SK-N-DZ (cell line): ENCODE measurements at regions not wholly inside any gene's neighbourhood (a gene's known extent, or its start where the extent isn't known, plus 50 kb on each side); places are given as distances from the start of the nearest gene placed in this dataset.

Source experiments
- DNase-seq: peaks from one replicate; pipeline ENCODE4 v3.0.0-alpha.2; 2015; ENCODE audit warnings: low spot score

DNA sequence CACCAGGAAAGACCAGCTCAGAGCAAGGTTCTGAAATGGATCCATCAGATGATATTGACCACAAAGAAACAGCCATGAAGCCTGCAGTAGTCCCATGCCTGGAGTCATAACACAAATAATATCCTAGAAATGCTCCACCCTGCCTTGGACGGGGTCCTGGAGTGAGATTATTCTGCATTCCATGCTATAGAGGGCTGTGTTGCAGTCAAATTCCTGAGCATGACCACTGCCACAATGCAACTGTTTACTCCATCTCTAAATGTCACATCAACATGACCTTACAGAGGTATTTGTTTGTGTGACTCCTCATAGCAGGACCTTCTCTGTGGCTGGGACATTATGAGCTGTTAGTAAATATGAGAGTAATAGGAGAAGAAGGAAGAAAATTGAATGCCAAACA lies 257.5 kb upstream of the TCF21 start:
- no peak for DNase-seq

DNA sequence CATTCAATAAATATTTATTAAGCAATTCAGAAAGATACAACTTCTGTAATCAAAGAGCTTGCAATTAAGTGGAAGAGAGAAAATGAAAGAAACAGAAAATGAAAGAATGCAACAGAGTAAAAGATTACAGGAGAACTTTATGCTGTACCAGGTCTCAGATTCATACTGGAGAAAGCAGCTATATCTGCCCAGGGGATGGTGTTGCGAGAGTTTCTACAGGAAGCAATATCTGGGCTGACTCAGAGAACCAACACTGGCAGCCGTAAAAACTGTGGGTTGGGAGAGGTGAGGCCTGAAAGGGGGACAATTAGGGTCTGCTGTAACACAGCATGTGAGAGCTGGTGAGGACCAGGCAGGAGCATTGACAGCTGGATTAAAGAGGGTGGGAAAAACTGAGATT lies 256.7 kb upstream of the TCF21 start:
- no peak for DNase-seq

DNA sequence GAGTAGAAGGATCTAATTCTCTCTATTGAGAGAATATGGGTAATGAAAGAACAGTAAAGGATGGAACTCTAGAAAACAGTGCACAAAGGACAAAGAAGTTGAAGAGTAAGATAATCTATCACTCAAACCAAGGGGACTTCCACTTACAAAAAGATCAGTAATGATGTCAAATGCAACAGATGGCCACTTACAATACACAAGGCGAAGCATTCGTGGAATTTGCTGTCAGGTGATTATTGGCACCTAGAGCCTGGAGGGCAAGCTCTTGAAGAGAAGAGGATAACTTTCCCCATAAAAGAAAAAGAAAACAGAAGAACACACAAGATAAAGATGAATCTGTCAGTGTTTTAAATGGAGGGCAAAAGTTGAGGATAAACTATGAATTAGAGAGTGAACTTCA lies 256.0 kb upstream of the TCF21 start:
- no peak for DNase-seq

DNA sequence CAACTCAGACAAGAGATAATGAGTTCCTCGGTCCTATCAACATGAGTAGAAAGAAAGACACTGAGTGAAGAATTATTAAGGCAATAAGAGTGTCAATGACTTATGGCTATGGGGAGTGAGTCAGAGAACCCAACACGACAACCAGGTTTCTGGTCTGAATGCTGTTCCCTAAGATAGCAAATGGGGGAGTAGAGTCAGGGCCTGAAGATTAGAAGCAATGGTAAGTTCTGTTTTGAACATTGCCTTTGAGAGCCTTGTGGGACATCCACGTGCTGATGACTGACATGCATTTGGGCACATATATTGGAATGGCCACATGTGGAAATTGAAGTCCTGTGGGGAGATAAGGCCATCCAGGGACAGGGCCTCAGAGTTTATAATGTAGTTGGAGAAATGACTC lies 254.4 kb upstream of the TCF21 start:
- no peak for DNase-seq

DNA sequence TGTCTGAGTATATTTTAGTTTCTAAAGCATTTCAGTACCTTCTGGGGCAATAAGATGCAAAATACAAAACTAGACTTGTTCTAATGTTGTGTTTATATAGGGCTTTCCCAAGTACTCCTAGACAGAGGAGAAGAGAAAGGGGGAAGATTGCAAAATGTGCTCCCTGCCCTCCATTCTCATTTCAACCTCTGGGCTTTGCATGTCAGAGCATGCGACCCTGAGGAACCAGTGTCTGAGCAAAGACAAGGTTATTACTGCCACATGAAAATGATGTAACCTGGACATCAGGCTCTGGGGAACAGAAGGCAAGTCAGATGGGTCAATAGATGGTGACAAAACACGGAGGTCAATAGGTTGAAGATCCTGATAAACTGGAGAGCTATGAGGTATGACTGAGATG lies 253.5 kb upstream of the TCF21 start:
- no peak for DNase-seq

DNA sequence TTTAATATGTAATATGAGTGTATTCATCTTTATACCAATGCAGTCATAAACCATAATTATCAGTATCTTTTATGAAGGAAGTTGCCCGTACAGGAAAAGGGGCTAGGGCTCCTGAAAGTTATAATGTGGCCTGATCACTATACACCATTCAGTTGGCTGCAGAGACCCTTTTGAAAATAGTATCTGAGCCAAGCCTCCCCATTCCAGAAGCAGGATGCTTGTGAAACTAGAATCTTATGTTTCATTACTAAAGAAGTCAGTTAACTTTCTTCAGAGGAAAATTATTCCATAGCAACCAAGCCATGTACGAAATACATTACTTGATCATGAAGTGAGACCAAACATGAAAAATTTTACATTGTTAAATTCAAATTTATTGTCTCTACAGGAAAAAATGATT lies 251.5 kb upstream of the TCF21 start:
- DNase-seq: no peak

DNA sequence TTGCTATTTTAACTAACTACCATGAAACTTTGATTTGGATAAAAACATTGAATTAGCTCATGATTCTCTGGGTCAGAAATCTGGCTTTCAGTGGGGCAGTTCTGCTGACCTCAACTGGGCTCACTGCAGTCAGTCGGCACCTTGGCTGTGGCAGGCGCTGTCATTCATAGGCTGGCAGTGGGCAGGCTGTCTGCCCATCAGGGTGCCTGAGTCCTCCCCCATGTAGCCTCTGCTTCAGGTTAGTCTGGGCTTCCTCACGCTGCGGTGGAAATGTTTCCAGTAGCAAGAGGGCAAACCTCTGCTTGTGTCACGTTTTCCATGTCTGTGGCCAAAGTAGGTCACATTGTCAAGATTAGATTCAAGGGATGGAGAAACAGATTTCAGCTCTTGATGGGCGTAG lies 251.0 kb upstream of the TCF21 start:
- DNase-seq: no peak

DNA sequence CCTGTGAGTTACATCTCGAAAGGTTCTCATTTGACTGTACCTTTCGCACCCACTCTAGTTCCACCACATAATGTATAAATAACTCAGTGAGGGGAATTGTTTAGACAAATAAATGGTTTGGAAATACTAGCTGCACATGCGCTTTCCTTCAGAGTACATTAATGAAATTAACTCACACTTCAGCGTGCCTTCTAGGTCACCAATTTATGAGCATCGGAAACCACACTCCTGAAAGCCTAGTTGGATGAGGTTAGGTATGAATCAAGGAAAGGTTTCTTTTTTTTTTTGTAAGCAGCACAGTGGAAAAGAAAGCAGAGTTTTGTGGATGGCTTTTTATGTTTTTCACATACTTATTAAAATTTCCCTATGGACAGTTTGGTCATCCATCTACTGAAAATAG lies 247.8 kb upstream of the TCF21 start:
- DNase-seq: no peak

DNA sequence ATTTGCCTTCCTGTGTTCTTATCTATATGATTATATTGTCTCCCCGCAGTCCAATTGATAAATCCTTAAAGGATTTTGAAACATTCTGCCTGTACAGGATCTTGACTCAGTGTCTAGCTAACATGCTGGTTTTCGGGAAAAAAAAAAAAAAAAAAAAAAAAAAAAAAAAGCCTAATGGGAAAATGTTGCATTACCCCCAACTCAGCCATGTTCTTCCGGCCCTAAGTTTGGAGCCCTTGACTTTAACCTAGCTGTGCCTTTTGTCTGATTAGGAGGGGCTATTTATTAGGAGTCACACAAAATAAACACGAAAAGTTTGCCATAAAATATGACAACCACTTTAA lies 244.4 kb upstream of the TCF21 start:
- DNase-seq: no peak

DNA sequence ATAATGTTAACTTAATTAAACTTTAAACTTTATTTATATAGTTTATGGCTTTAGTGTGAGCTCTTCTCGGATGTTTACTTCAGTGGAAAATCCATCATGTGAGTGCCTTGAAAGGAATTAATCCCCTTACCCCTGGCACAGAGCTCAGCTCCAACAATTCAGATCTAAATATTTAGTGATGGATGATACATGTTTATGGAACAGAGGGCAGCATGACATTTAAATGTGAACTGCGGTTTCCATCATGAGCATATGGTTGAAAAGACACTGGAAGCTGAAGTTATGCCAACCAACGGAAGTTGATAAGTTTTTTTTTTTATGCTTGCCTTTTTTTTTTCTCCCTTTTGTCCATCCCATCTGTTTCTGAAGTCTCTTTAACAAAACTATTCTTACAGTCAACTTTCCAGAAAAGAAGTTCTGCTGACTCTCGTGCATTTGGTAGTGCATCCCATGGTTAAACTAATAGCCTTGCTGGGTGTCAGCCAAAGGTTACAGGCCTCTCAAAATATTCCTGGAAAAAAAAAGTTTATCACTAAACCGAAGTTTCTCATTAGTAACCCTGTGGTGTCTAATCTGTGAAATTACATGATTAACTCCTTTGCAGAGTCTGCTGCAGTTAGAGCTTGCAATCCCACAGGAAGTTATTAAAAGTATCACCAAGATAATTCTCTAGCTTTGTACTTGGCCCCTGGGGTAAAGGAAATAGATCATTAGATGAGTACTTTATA lies 243.9 kb upstream of the TCF21 start:
- no peak for DNase-seq

DNA sequence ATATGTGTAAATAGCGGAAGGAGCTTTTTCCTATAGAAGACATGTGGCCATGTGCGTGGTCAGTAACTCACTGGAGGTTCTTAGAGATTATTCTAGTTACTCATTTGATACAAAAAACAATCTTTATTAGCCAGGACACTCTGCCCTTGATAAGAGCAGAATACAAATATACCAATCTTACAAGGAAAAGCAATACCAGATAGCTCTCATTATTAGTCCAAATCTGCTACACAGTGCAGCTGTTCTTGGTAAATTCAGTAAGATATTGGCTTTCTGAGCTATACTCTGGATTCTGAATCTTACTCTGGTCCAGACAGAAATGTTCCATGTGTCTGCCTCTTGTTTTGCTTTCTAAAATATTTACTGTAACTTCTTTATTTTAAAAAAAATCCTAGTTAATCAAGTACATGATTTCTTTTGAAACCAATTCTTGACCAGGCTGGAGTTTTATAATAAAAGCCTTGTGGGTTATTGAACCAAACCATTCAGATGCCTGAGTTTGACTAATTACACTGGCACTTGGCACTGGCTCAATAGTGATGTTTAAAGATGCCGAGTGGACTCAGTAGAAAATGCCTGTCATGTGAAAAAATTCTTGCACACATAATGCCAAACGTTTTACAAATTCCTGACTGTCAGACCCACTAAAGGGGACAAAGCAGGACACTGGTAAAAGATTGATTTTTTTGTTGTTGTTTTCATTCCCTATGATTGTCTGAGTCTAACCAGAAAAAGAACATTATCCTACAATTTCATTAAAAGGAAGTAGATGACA lies 242.8 kb upstream of the TCF21 start:
- DNase-seq: no peak

DNA sequence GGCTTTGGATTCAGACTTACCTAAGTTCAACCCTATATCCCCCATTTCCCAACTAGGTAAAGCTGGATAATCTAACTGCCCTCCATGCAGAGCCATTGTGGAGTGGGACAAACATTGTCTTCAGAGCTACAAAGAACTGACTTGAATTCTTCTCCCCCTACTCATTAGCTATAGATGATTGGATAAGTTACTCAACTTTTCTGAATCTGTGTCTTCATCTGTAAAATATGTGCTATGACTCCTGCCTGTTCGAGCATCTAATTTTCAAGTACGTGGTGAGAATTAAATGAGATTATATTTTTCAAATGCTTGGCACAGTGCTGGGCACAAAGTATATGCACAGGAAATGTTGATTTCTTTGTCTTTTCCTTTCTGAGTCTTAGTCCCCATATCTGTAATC lies 240.3 kb upstream of the TCF21 start:
- no peak for DNase-seq

DNA sequence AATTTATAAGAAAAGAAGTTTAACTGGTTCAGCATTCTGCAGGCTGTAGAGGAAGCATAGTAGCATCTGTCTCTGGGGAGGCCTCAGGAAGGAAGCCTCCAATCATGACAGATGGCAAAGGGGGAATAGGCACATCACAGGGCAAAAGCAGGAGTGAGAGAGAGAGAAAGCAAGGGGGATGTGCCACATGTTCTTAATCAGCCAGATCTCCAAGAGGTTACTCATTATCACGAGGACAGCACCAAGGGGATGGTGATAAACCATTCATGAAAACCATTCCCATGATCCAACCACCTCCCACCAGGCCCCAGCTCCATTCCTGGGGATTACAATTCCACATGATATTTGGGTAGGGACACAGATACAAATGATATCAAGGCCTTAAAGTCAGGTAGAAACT lies 217.5 kb upstream of the TCF21 start:
- no peak for DNase-seq

DNA sequence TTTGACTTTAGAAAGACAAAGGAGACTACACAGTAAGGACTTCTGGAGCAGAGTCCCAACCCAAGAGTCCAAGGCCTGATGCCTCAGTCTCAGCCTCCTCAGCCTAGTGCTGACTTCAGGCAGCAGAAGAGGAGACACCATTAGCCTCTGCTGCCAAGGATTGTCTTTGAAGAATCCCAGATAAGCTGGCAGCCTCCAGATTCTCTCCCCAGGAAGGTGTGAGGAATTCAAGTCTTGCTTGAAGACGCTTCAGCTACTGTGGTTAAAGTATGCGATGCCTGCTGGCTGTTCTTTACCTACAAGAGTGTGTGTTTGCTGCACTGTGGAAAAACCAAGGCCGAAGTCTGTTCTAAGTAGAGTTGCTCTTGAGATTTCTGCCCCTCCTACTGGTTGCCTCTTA lies 215.9 kb upstream of the TCF21 start:
- DNase-seq: no peak

DNA sequence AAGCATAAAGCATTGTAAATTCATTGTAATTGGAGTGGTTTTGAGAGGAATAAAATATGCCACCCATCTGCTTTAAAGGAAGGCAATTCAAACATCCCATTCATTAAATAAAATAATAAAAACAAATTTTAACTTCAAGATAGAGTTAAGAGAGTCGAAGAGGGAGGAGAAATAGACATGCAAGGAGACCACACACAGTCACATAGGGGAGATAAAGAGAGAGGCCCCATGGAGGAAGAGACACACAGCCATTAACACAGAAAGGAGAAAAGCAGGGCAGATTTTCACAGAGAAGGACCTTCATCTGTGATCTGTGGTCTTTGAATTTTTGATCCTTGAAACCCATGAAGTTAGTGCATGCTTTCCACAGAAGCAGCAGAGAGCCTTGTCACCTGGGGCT lies 214.3 kb upstream of the TCF21 start:
- DNase-seq: no peak

DNA sequence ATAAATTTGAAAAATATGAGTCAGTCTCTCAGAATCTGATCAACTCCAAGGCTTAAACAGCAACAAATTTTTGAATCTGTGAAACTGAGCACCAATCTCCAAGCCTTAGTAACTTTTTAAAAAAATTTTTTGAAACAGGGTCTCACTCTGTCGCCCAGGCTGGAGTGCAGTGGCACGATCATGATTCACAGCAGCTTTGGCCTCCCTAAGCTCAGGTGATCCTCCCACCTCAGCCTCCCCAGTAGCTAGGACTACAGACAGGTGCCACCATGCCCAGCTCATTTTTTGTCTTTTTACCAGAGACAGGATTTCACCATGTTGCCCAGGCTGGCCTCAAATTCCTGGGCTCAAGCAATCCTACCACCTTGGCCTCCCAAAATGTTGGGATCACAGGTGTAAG lies 207.9 kb upstream of the TCF21 start:
- no peak for DNase-seq

DNA sequence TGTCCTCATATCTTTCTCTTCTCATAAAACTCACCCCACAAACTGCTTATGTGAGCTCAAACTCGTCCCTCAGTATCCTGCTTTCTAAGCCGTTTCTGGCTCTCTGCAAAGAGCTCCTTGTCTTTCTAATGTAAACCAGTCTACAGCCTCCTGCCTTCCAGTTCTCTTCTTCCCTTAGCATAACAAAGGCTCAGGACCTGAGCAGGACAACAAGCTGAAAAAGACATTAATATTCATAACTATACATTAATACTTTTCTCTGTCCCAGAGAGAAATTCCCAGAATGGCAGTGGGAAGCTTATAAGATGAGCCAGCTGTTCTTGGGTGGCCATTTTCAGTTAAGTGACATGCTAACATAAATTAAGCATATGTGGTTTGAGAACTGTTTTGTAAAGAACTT lies 207.0 kb upstream of the TCF21 start:
- no peak for DNase-seq

DNA sequence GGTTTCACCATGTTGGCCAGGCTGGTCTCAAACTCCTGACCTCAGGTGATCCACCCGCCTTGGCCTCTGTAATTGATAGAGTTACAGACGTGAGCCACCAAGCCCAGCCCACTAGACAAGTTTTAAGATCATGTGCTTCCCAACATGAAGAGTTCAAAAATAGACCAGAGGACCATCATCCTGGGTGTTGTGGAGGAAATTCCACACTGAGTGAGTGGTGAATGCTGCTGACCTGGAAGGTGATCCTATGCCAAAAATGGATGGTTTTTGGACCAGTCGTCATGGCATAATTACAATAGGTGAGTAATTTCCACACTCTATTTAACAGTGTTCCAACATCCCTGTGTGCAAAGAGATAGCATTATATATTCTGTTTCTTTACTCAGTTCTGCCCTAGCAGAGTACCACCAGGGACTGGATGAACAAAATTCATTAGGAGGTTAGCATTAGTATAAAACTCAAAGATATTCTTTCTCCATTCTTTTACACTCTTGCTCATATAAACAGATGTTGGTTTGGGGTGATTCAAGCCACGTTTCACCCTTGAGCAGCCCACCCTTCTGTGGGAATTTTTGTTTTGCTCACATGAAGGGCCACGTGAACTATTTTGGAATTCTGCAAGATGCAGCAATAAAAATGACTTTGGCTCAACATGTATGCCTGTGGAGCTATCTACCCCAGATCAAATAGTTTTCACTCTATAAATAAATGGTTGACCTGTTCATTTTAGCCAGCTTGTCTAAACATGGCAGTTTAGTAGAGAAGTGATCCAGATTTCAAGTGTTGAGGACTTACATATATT lies 206.2 kb upstream of the TCF21 start:
- DNase-seq: no peak

DNA sequence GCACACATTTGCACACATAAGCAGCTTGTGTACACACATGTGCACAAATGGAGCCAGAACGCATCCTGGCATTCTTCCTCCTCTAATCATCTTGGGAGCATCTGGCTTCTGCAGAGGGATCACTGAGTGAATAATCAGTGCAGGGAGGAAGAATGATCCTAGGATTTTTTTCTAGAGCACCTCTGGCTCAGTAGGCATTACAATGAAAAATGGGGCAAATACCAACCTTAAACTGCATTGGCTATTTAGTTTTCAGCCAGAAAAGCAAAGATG lies 205.7 kb upstream of the TCF21 start:
- no peak for DNase-seq

DNA sequence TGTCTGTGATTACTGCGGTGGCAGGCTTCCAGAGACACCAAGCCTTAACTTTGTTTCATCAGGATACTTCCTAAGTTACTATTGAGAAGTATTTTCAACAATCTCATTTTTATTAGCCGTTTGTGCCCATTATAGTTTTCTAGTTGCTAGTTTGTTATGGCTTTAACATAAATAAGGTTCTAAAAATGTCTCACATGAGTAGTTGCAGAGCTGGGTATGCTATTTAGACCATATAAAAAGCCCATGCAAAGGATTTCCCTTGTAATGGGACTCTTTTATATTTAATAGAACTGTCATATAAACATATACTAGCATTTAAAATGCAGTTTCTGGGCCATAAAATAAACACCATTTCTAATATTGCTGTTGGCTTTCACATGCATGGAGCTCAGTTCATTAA lies 205.3 kb upstream of the TCF21 start:
- no peak for DNase-seq

DNA sequence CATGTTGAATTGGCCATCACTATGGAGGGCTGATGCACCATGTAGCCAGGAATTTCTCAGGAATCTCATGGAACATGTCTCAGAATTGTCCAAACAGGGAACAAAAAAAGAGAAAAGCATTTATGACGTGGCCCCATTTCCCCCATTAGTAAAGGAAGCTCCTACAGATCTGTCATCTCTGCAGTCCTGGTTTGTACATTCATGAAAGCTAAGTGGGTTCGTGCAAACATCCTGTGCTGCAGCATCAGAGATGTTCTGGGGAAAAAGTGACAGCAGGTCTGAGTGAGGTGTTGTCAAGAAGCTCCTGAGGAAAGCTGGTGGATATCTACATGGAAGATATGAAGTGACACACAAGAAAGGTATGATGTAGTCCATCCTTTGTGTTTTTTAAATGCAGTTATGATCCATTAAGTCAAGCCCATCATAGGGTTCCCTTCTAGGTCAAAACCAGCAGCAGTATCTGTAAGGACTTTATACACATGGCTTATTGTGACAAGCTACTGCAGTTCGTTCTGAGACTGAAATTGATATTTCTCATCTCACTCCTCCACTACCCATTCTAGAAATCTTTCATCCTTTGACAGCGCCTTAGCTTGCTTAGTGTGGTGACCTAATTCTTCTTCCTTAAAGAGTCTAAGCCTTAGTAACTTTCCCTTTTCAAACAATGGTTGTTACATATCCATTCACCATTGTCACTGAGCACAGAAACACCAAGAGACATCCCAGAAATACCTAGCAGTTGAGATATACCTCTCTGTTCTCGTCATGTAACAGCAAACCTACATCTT lies 200.0 kb upstream of the TCF21 start:
- DNase-seq: no peak

DNA sequence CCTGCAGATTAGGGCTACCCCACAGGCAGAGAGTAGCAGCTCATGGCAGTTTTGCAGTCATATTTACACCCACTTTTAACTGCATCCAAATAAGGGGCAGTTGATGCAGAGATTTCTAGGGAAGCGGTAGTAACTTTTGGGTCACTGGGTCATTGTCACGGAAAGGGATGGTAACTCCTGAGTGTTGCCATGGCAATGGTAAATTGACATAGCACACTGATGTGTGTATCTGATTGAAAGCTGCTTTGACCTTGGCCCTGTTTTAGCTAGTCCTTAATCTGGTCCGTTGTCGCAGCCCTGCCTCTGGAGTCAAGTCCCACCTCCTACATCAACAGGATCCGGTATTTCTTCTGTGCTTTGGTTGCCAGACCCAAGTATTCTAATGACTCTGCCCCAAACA lies 199.1 kb upstream of the TCF21 start:
- no peak for DNase-seq
